HCT116 (cell line): ENCODE measurements at regions not wholly inside any gene's neighbourhood (a gene's known extent, or its start where the extent isn't known, plus 50 kb on each side); places are given as distances from the start of the nearest gene placed in this dataset.

ENCODE experiments used
- EZH2 ChIP-seq: fragments of 200-600 bp; sonication (generic); IDR thresholded peaks from 2 replicates; pipeline ENCODE4 v1.6.1; 2017; ENCODE audit warnings: antibody characterized with exemption, mixed run types
- EZH2phosphoT487 ChIP-seq: fragments of 200-600 bp; IDR thresholded peaks from 2 replicates; pipeline ENCODE4 v1.6.1; 2018; ENCODE audit warnings: antibody characterized with exemption, borderline replicate concordance
- JUND ChIP-seq: IDR thresholded peaks from 2 replicates; pipeline ENCODE4 v1.6.1; 2012
- POLR2A ChIP-seq: IDR thresholded peaks from 2 replicates; pipeline ENCODE4 v1.7.0; 2011; ENCODE audit warnings: borderline replicate concordance; ENCODE audit not compliant: insufficient read depth, insufficient read length; ENCODE audit errors: extremely low read depth
- SRF ChIP-seq: IDR thresholded peaks from 2 replicates; pipeline ENCODE4 v1.6.1; 2012; ENCODE audit warnings: low read depth
- TF ChIP-seq, protein P1 (sequence below), 3 experiments: fragments of 200-600 bp in 1 of 3; sonication (generic) in 1 of 3; IDR thresholded peaks in 2 of 3; conservative IDR thresholded peaks in 1 of 3; 2 replicates each; pipeline ENCODE4 v1.5.1; 2012 to 2017; ENCODE audit warnings: low read depth in 2 of 3, low read length in 2 of 3, antibody characterized with exemption in 1 of 3, borderline replicate concordance in 1 of 3, control low read depth in 1 of 3, mild to moderate bottlenecking in 1 of 3, mixed read lengths in 1 of 3, mixed run types in 1 of 3, moderate library complexity in 1 of 3; ENCODE audit not compliant: insufficient read depth in 1 of 3
- TF ChIP-seq, protein P2 (sequence below): IDR thresholded peaks from 2 replicates; pipeline ENCODE4 v1.6.1; 2012
- TF ChIP-seq, protein P3 (sequence below): IDR thresholded peaks from 2 replicates; pipeline ENCODE4 v1.6.1; 2011; ENCODE audit warnings: mild to moderate bottlenecking, low read length, moderate library complexity; ENCODE audit not compliant: insufficient replicate concordance; ENCODE audit errors: extremely low read depth

DNA sequence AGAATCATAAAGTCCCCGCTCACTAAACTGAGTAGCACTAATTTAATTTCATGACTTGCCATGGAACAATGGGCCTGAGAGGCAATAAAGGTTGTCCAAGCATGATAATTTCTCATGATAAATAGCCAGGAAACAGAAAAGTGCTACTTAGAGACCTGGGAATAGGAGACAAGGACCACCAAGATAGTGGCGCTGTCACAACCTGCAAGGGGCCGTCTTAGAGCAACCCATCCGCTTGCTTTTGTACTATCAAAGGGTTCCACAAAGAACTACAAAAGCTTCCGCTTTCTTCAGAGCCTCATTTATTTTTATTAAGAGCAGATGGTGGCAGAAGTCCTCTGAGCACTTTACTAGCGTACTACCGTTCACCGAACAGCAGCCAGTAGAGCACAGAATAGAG lies 421.7 kb upstream of the GRM7 start:
- TF ChIP-seq, protein P1, sequence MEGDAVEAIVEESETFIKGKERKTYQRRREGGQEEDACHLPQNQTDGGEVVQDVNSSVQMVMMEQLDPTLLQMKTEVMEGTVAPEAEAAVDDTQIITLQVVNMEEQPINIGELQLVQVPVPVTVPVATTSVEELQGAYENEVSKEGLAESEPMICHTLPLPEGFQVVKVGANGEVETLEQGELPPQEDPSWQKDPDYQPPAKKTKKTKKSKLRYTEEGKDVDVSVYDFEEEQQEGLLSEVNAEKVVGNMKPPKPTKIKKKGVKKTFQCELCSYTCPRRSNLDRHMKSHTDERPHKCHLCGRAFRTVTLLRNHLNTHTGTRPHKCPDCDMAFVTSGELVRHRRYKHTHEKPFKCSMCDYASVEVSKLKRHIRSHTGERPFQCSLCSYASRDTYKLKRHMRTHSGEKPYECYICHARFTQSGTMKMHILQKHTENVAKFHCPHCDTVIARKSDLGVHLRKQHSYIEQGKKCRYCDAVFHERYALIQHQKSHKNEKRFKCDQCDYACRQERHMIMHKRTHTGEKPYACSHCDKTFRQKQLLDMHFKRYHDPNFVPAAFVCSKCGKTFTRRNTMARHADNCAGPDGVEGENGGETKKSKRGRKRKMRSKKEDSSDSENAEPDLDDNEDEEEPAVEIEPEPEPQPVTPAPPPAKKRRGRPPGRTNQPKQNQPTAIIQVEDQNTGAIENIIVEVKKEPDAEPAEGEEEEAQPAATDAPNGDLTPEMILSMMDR (IDR thresholded peaks at IDR 0.05 in 2 of 3, conservative IDR thresholded peaks at IDR 0.05 in 1 of 3; ENCODE audit: borderline replicate concordance in 1 of 3, insufficient read depth in 1 of 3, low read depth in 2 of 3, low read length in 2 of 3), result no peak
- TF ChIP-seq JUND (no peak), EZH2 (no peak), POLR2A (no peak), EZH2phosphoT487 (no peak), SRF (no peak)
- TF ChIP-seq, protein P2, sequence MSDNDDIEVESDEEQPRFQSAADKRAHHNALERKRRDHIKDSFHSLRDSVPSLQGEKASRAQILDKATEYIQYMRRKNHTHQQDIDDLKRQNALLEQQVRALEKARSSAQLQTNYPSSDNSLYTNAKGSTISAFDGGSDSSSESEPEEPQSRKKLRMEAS, result no peak
- TF ChIP-seq, protein P3, sequence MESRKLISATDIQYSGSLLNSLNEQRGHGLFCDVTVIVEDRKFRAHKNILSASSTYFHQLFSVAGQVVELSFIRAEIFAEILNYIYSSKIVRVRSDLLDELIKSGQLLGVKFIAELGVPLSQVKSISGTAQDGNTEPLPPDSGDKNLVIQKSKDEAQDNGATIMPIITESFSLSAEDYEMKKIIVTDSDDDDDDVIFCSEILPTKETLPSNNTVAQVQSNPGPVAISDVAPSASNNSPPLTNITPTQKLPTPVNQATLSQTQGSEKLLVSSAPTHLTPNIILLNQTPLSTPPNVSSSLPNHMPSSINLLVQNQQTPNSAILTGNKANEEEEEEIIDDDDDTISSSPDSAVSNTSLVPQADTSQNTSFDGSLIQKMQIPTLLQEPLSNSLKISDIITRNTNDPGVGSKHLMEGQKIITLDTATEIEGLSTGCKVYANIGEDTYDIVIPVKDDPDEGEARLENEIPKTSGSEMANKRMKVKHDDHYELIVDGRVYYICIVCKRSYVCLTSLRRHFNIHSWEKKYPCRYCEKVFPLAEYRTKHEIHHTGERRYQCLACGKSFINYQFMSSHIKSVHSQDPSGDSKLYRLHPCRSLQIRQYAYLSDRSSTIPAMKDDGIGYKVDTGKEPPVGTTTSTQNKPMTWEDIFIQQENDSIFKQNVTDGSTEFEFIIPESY, result no peak
